AG09309 (cell line): ENCODE measurements at regions not wholly inside any gene's neighbourhood (a gene's known extent, or its start where the extent isn't known, plus 50 kb on each side); places are given as distances from the start of the nearest gene placed in this dataset.

ENCODE experiments used
- DNase-seq: peaks from one replicate; pipeline ENCODE4 v3.0.0-alpha.2; 2010; ENCODE audit warnings: low read depth
- H3K4me3 ChIP-seq: 2 replicates; pipeline ENCODE4 v1.5.1; 2011; ENCODE audit warnings: mild to moderate bottlenecking, low read depth, low read length, moderate library complexity; ENCODE audit not compliant: control insufficient read depth
- TF ChIP-seq, protein P1 (sequence below): IDR thresholded peaks from 2 replicates; pipeline ENCODE4 v1.5.1; 2011; ENCODE audit warnings: mild to moderate bottlenecking, low read depth, low read length, inconsistent platforms; ENCODE audit not compliant: insufficient read depth, control insufficient read depth; ENCODE audit errors: missing control alignments

DNA sequence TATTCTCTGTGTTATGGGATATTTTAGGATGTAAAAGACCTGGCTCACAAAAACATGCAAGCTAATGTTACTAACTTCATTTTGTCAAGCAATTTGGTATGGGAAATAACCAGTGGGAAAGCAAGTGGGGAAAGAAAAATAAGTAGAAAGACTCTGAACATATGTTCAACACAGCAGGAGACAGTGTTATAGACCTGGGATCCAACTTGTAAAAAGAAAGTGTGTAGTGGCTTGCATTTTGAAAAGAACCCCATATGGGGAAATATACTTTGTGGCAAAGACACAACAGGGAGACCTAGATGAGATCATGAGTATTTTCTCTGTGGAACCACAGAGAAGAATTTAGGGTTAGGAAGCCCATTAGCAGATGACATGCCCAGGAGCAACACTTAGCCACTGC, 212.7 kb upstream of the NRIP1 start:
- TF ChIP-seq, protein P1, sequence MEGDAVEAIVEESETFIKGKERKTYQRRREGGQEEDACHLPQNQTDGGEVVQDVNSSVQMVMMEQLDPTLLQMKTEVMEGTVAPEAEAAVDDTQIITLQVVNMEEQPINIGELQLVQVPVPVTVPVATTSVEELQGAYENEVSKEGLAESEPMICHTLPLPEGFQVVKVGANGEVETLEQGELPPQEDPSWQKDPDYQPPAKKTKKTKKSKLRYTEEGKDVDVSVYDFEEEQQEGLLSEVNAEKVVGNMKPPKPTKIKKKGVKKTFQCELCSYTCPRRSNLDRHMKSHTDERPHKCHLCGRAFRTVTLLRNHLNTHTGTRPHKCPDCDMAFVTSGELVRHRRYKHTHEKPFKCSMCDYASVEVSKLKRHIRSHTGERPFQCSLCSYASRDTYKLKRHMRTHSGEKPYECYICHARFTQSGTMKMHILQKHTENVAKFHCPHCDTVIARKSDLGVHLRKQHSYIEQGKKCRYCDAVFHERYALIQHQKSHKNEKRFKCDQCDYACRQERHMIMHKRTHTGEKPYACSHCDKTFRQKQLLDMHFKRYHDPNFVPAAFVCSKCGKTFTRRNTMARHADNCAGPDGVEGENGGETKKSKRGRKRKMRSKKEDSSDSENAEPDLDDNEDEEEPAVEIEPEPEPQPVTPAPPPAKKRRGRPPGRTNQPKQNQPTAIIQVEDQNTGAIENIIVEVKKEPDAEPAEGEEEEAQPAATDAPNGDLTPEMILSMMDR: no peak
- no peak for DNase-seq
- no peak overlapping the region for H3K4me3 ChIP-seq

DNA sequence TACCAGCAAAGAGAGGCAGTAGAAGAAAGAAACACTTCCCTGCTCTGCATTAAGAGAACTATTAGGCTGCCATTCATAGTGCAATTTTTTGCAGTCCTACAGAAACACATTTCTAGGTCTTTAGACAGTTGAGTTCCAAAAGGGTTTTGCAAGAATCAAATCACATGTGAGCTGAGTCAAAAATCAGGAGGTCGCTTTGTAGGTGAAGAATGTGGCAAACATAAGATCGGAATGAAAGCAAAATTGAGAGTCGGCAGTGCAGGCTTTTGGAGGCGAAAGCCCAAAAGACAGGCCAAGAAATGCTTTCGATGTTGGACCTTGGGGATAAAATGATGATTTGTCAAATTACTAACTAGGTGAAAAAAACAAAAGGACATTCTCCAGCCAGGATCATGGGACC, 213.5 kb upstream of the NRIP1 start:
- TF ChIP-seq, protein P1: no peak
- DNase-seq: no peak

DNA sequence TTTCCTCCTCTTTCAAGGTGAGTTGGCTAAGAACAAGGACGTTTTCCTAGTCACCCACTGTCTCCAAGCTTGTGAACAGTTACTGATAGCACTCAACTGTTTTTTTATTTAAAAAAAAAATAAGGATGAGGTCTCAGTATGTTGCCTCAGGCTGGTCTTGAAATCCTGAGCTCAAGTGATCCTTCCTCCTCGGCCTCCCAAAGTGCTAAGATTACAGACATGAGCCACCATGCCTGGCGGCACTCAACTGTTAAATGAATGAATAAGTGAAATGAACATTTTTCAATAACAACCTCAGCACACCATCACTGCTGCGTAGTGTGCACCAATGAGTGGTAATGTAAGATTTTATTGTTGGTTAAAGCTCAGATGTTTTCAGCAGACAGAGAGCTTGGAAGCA, 214.1 kb upstream of the NRIP1 start:
- DNase-seq: no peak
- H3K4me3 ChIP-seq: no peak overlapping the region
- TF ChIP-seq, protein P1: no peak

More for the DNA sequence above, 213.5 kb upstream of the NRIP1 start:
- H3K4me3 ChIP-seq: no peak overlapping the region

DNA sequence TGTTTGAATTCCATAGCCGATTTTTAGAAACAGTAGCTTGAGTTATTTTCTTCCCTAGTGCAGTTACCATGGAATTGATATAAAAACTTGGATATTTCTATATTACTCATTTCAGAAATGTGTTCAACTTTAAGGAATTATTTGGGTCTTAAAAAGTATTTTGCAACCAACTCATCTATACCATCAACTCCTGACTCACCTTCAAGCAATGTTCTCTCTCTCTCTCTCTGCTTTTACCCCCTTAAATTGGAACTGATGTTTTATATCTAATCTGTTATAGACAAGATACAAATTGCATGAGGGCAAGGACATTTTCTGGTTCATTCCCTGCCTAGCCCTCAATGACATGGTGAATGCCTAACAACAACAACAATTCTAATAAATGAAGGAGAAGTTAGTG, 214.7 kb upstream of the NRIP1 start:
- TF ChIP-seq, protein P1: no peak
- H3K4me3 ChIP-seq: no peak overlapping the region
- no peak for DNase-seq

DNA sequence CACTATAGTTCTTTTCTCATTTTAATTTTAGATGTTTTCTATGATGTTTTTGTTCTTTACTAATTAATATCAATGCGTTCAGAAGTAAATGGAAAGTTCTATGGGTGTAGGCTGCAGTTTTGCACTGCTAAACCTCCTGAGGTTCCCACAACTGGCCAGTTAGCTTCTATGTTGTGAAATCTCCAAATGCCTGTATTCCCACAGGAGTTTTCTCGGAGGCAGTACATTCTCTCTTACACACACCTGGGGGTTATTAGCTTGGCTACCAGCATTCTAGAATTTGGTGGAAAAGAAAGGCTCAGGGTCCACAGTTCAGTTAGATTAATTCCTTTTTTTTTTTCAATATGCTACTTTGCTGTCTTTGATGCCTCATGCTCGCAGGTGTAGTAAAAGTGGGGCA, 216.9 kb upstream of the NRIP1 start:
- DNase-seq: no peak
- TF ChIP-seq, protein P1: no peak
- H3K4me3 ChIP-seq: no peak overlapping the region

DNA sequence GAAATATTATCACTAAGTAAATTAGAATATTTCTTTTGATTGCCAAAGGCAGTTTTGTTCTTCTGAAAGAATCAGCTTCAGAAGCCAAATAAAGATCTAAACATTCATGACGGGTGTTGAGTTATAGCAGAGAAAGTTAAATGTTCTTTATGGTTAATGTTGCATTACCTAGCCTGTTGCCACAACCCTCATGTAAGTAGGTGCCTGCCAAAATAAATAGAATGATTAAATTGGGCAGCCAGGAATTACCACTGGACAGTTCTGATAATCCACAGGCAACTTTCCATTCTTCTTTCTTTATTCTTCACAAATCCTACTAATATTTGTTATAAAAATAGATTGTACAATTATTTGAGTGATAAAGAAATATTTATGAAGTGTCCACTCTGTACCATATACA, 217.9 kb upstream of the NRIP1 start:
- TF ChIP-seq, protein P1: no peak
- no peak for DNase-seq
- no peak overlapping the region for H3K4me3 ChIP-seq

DNA sequence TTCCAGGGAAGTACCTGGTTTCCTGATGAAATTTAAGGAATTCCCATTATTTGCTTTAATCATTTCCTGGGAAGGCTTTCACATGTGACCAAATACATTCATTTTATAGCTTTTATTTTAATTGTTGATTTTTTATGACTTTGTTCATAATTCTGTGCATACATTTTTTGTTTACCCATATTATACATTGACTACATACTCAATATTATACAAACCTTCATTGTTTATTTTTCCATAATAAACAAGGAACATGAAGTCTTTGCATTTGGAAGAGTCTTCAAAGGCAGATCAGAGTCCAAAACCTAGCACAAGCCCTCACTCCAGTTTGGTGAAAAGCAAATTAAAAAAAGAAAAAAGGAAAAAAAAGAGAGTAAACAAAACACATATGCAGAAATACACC, 218.3 kb upstream of the NRIP1 start:
- H3K4me3 ChIP-seq: no peak overlapping the region
- DNase-seq: no peak
- TF ChIP-seq, protein P1: no peak
